GM12873 (cell line): ENCODE measurements at regions not wholly inside any gene's neighbourhood (a gene's known extent, or its start where the extent isn't known, plus 50 kb on each side); places are given as distances from the start of the nearest gene placed in this dataset.

Experiments
- CTCF ChIP-seq: IDR thresholded peaks from 2 replicates; pipeline ENCODE4 v1.5.1; 2012; ENCODE audit warnings: low read depth, mild to moderate bottlenecking, moderate library complexity, low read length, control low read depth; ENCODE audit not compliant: insufficient read depth; ENCODE audit errors: missing control alignments

DNA sequence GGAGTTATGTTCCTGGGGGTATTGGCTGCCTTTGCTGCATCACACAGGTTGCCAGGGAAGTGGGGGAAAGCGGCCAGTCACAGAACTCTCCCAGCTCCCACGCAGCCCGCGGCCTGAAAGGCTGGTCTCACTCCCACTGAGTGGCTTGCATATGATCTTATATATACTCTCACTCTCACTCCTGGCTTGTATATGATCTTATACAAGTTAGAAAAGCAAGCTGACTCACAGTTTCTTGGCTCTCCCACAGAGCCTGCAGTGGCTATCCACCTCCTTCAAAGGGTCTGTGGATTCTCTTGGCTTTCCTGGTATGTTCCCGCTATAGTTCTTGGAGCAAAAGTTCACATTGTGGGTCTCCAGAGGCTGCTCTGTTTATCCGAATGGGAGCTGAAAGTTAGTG is 833.5 kb upstream of the GALNTL6 start:
- TF ChIP-seq CTCF: no peak

DNA sequence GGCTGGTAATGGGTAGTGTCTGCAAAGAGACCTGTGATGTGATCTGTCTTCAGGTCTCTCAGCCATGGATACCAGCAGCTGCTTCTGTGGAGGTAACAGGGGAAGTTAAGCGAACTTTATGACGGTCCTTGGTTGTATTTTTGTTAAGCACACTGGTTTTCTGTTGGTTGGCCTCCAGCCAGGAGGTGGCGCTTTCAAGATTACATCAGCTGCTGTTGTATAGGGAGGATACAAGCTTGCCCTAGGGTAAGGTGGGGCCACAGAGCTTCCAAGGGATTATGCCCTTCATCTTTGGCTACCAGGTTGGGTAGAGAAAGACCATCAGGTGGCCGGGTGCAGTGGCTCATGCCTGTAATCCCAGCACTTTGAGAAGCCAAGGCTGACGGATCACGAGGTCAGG is 834.2 kb upstream of the GALNTL6 start:
- no peak for TF ChIP-seq CTCF

GRCh38 chr4:170949084-170949483 is 859.3 kb upstream of the AADAT start:
- TF ChIP-seq CTCF: no peak

DNA sequence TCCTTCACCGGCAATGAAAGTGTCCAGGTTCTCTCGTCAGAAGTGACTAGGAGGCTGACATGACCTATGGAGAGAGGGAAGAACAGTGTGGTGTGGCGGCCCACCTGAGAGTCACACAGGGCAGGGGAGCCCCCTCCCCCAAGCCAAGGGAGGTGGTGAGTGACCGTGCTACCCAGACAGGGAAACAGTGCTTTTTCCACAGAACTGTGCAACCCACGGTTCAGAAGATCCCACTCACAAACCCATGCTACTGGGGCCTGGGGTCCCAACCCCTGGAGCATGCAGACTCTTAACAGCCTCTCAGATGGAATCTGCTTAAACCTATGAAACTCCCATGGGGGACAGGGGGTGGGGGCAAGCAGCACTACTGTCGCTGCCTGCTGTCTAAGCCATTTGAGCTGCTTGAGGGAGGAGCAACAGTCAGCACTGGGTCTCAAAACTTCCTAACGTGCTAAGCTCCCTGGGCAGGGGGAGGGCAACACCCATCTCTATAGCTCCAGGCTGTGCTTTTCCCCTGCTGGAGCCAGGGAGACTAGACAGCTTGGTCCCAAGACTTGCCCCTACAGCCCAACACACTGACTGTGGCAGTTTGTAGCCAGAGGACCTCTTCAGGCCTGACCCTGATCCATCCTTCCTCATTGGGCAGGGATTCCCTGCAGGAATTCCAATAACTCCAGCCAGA is 850.4 kb upstream of the AADAT start:
- no peak for TF ChIP-seq CTCF

DNA sequence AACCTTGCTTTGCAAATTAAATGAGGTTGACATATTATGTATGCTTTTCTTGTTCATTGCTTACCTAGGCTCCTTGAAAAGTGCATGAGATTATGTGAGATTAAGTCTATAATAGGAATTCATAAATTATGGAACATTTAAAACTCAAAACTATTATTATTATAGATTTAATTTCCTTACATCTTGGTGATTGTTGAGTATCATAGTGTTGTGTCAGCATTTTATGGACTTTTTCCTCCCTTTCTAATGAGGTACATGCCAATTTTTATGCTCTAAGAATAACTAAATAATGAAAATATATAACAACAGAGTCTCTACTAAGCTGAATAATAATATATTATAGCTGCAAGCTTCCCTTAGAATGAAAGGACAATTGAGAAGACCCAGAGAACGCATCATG is 848.8 kb upstream of the AADAT start:
- no peak for TF ChIP-seq CTCF

DNA sequence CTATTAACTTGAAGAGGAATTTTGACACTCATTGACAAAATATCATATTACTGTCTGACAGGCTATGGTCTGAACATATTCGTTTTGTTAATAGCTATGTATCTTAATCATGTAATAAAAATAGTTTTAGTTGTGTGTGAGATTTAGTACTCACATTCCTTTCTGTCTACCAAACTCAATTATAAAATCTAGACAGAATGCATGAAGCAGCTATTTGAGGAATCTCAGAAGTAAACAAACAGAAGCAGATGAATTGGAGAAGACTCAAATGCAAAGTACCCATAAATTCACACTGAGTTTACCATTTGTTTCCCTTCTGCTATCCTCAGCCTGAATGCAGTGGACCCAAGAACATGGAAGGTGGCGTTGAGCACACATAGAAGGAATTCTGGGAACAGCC is 841.6 kb upstream of the AADAT start:
- TF ChIP-seq CTCF: no peak

DNA sequence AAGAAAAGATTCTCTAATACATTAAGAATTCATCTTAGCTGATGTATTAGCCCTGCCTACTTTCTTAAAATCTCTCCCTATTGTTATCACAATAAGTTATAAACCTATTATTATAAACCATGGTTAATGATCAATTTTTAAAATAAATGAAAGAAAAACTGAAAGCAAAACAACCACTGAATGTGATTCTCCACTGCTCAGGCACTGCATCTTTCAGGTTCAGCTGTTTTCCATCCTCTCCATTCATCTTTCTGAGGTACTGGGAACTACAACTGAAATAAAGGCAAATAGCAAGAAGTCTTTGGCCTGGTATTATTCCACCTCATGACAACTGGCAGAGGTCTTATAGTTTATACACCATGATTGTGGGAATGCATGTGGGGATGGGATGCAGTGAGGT is 798.9 kb upstream of the AADAT start:
- no peak for TF ChIP-seq CTCF

DNA sequence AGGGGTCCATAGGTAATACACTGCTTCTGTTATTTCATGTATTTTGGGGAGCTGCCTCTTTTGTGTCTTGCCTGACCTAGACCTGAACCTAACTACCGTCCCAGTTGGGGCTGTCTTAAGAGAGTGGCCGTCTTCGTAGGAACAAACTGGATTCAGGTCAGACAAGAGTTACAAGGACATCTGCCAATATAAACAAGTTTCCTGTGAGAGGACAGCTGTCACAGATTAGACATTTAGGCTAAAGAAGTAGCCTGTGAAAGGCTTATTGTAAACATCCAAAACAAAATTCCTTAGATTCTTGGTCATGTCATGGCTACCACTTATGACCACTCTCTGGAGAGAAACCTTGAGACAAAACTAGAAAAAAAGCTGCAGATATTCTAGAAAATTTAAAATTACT is 797.6 kb upstream of the AADAT start:
- no peak for TF ChIP-seq CTCF
